GM21515 (cell line): ENCODE measurements at regions not wholly inside any gene's neighbourhood (a gene's known extent, or its start where the extent isn't known, plus 50 kb on each side); places are given as distances from the start of the nearest gene placed in this dataset.

Experiments used
- ATAC-seq: cut with Tn5 transposase; IDR thresholded peaks from one replicate; pipeline ENCODE4 v1.9.1; 2021; ENCODE audit not compliant: unreplicated experiment

DNA sequence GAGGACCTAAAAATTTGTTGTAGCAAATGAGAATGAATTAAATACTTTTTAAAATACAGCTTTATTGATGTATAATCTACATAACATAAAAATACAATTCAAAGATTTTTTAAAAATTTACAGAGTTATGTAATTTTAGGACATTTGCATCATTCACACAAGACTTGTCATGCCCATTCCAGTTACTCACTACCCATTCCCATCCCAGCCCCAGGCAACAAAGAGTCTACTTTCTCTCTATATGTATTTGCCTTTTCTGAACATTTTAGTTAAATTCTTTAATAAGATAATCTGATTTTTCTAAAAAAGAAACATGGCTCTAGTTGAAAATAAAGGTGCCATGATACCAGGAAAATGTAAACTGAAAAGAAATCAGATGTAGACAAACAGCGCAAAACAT lies 354.2 kb downstream of the PMP22 start:
- no peak for ATAC-seq

DNA sequence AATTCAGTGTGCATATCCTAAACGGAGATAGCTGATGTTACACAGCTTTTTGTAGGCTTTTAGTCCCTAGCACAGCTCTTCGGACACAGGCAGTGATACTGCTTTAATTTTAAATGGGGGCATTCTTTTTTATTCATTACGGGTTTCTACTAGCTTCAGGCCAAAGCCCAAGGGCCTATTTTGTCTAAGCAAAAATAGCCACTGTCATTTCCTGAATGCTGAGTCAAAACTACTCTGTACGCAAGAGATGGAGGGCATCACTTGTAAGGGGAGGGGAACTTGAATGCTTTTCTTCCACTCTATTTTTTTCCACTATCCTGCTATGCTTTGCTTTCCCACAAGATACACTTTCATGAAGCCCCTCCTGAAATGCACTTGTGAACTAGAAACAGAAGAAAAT lies 360.7 kb downstream of the PMP22 start:
- ATAC-seq: no peak

DNA sequence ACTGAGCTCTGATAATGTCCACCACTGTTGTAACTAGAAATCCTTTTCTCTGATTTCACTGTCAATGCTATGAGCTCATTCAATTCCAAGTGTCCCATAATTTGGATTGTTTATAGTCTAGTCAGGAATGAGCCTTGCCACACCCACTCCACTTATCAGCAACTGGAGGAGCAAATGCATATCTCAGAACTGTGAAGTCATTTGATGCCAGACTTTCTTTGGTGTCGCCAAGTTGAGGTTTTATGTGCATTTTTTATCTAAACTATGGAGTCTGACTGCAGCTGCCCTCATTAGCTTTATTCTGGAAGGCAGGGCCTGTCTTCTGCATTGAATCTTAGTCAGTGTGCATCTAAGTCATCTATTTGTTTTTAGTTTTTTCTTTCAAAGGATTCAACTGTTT lies 361.3 kb downstream of the PMP22 start:
- no peak for ATAC-seq

DNA sequence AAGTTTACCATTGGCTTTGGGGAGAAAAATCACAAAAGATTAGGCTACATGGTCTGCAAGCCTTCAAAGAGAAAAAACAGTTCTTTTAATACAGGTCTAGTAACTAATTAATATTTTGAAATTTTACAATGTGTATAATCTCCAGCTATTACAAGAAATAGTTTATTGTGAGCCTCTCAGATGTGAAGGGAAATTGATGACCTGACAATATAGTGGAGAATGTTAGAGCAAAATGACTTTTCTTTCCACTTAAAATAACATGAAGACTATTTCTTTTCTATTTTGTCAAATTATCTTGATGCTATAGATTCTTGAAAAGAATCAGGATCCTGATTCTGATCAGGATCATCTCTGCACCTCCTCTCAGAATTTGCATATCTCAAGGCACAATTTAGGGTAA lies 362.3 kb downstream of the PMP22 start:
- no peak for ATAC-seq

DNA sequence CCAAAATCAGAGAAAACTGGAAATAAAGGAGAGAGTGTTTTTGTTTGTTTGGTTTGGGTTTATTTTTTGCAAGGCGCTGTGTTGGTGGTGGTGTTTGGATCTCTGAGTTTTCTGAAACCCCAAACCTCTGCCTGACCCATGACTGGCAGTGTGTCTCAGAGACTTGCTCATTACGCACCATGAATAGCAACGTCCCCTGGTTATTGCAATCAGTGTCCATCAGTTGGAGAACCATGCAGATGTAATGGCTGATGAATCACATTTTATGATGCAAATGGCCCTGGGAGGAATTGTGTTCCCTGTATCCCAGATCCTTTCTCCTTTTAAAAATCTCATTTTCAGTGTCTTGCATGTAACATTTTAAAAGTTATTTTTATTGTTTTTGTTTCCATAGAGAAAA lies 362.8 kb downstream of the PMP22 start:
- no peak for ATAC-seq

DNA sequence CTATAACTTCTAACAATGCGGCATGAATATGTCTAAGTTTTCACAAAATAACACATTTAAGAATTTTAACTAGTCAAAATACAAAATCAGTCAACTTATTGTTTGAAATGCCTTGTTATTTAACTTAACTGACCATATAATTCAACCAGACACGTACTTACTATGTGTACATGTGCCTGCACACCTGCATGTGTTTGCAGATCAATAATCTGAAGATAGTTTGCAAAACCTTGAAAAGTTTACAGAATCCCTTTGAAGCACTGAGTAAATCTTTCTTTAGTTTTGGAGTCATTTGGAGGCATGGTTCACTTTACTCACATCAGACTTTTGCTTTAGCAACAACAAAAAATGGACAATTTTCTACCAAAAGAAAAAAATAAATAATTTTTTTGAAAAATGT lies 363.8 kb downstream of the PMP22 start:
- no peak for ATAC-seq

DNA sequence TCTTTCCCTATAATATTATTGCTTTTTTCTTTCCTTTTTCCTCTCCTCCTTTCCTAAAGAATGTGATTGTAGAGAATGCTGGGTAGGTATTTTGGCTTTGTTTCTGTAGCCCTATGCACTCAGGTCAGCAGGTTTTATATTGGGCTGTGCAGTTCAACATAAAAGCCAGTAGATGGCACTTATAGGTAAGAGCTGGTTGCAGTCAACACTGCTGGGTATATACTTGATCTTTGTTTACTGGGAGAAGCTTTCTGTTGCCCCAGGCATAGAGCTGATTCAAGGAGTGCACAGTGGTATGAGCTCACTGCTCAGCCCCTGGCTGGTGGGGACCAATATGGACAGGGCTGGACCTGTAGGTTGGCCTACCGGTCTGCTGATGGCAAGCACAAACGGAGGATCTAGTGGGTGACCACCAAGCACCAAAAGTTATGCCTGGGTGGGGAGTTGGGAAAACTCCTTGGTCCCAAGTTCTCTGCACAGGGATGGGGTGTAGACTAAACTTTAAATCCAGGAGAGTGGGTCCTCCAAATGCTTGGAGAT lies 378.9 kb downstream of the PMP22 start:
- ATAC-seq: no peak

DNA sequence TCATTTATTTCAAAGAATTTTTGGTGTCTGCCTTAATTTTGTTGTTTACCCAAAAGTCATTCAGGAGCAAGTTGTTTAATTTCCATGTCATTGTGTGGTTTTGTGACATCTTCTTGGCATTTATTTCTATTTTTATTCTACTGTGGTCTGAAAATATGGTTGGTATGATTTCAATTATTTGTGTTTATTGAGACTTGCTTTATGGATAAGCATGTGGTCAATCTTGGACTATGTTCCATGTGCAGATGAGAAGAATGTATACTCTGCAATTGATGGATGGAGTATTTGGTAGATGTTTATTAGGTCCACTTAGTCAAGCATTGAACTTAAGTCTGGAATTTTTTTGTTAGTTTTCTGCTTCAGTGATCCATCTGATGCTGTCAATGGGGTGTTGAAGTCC lies 383.0 kb downstream of the PMP22 start:
- no peak for ATAC-seq

DNA sequence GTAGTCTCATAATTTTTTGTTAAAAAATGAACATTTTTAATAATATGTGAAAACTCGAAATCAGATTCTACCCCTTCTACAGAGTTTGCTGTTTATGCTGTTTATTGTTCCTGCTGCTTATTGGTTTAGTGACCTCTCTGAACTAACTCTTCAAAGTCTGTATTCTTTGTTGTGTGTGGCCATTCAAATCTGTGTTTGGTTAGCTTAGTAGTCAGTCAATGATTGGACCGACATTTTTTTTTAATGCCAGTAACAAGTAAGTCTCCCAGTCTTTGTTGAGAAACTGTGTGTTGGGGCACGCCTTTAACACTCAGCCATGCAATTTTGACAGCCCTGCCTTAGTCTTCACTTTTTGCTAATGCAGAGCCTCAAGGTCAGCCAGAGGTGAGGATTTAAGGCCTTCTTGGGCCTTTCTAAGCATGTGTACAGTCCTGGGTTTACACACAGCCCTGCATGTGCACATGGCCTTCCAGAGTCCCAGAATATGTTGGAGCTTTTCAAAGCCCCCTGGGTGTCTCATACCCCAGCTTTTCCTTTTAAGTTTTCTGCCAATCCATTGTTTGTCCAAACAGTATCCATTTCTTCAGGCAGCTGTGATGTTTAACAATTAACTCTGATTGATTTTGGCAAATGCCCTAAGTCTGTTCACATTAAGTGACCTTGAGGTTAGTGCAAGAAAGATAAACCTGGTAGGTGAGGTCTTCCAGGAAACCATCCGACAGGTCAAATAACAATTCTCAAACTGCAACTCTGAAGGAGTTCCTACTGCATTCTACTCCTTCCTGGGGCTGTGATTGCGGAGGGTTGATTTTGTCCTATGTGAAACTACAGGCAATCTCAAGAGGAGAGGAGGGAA lies 389.3 kb downstream of the PMP22 start:
- ATAC-seq: no peak

DNA sequence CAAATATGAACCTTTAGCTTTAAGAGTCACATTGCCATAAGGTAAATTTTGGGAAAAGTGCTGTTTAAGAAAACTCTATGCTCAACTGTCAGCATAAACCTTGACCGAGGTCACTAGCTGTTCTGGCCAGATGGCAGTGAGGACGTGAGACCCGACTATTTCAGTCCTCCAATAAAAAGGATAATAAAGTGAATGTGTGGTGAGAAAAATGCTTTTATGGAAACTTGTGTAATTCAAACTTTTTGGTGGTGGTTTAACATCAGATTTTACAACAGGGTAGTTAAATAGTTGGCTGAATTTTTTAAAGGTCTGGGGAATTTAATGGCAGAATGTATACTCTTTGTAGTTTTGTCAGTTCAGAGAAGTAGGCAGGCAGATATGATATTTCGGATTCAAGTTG lies 391.1 kb downstream of the PMP22 start:
- no peak for ATAC-seq

DNA sequence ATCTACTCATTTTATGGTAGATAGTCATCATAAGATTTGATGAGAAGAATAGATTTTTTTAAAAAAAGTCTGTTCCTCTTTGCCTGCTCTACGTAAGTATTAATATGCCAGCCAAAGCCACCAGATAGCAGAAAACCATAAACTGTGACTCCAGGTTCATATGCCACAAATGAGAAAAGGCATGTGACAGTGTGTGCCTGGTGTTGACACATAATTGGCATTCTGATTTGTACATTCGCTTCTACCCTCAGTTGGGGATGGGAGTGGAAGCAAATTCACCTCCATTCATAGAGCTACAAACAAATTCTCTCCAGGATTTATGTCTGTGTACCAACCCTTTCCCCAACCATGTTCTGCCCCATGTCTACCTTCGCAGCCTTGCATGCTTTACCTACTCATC lies 391.6 kb downstream of the PMP22 start:
- no peak for ATAC-seq

DNA sequence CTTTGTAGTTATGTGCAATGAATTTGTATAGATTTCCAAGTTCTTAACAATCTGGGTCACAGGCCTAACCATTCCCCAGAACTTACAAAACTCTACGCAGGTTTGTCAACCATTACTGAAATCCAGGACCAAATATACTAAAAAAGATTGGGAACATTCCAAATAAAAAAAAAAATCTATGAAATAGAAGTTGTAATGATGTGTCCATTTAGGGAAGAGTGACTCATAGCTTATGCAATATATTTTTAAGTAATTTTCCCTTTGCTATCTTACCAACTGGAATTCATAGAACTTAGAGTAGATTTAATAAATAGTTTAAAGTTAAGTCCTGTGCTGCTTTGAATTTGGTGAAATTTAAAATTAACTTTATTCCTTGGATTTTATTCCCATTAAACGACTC lies 393.2 kb downstream of the PMP22 start:
- ATAC-seq: no peak

DNA sequence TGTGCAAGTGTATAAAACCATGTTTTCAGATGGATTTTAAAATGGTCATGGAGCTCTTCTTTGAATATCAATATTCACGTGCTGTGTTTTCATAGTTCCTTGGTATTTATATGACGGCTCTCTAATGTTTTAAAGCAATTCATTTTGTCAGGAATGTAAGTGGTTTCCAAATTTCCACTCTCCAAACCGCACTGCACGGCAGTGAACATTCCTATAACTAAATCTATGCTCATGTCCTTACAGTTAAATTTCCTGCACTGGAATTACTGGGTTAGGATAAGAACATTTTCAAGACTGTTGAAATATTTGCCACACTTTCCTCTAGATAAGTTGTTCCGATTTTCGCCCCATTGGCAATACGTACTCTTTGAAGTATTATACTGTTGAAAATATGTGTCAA lies 398.9 kb downstream of the PMP22 start:
- ATAC-seq: no peak

DNA sequence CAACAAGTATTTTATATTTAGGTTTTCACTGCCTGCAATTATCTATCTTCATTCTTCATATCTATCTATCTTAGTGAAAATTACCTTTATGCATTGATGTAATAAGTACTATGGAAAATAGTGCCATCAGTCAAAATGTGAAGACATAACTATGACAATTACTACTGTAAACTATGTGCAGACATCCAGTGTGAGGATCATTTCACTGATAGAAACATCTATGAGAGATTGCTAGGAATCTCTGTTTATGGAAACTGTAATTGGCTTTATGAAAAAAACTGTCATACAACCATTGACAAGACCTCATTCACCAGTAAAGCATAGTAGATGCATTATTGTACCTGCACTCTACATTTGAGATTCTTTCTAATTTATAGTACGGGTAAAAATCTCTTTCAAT lies 401.0 kb downstream of the PMP22 start:
- ATAC-seq: no peak

DNA sequence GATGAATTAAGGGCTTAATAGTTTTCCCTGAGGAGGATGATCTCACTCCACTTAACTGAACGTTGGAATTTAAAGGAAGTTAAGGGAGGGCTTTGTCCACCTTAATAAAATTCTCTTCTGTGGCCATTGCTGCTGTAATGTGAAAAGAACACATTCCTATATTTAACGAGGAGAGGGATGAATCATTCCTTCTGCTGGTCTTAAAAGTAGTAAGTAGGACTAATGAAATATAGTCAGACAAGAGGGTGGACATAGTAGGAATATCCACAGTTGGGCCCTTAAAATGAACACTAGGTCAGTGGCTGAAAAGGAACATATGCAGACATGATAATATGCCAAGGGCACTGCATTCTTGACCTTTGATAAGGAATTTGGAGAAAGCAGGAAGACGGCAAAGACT lies 405.6 kb downstream of the PMP22 start:
- ATAC-seq: no peak

DNA sequence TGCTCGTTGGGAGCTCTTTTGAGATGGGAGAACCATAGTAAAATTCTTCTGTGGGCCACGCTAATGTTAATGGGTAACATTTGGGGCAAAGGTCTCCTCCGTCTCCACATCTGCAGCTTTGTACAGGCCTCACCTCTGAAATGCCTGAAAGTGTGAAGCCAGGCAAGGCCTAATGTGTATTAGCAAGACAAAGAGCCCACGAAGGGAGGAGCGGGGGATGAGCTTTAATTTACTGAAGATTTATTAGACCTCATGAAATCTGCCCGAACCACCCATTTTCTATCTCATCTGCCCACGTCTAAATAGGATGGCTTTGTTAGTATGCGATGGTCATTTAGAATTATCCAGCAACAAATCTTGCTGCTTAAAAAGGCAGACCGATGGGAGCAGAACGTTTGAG lies 408.9 kb downstream of the PMP22 start:
- no peak for ATAC-seq

DNA sequence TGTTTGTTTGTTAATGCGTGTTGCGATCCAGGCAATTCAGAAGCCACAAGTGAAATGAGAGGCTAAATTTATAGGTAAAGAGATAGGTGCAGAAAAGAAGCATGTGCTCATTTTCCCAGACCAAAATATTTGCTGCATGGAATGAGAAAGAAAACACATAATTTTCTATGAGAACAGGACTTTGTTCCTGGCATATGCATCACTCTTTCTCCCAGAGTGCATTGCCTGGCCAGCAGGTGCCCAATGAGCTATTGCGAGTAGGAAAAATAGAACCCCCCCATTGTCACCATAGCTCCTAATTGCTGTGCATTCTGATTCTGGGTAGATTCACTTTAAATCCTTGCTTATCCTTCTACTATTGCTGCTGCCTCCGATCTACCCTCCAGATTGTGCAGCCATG lies 410.4 kb downstream of the PMP22 start:
- no peak for ATAC-seq

DNA sequence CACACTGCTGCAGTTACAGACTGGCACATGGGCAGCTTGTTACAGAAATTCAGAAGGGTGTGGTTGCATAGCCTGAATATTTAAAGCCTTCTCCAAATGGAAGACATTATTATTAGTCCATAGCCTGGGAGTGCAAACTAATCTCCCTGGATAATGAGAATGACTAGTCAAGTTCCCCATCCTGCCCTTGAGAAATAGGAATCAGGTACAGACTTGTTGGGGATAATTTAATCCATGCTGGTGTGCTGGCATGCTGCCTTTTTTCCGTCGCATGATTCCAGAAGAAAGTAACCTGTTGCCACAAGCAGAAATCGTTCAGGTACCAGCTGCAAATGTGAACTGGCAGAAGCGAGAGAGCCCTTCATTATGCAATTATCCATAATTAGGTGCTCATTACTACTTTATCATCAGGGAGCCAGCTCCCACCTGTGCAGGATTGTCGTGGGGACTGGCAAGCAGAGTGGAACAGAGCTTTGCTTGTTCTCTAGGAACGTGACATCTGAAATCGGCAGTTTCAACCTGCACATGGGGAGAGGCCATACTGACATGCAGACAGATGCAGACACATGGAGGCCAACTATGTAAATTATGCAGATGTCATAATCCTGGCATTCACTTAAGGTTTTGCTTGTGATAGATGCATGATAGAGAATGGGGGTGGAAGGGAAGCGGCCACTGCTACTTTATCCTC lies 419.4 kb downstream of the PMP22 start:
- ATAC-seq: no peak

DNA sequence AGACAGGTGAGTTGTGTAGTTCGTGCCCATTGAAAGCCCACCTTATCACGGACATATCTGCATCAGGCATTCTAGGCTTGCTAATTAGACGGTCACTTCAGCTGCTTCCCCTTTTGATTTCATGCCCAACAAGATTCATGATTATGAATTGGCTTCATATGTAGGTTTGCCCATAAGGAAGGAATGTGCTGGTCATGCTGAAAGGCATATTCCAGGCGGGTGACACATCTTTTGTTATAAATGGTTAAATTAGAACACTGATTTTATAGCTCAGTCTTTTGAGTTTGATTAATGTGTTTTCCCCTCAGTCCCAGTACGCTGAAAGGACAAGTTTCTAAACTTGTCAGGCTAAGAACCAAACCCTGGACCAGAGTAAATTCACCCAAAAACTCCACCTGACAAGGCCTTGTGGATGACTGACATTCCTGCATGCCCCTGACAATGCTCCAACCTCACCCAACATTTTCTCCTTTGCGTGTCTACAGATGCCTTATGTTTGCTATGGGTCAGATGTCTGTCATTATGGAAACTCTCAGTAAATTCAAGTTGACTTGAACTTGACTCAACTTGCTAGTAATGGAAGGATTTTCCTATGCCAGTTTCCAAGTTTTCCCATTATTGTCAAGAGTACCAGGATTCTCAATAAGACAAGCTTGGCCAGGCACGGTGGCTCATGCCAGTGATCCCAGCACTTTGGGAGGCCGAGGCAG lies 421.9 kb downstream of the PMP22 start:
- ATAC-seq: no peak

DNA sequence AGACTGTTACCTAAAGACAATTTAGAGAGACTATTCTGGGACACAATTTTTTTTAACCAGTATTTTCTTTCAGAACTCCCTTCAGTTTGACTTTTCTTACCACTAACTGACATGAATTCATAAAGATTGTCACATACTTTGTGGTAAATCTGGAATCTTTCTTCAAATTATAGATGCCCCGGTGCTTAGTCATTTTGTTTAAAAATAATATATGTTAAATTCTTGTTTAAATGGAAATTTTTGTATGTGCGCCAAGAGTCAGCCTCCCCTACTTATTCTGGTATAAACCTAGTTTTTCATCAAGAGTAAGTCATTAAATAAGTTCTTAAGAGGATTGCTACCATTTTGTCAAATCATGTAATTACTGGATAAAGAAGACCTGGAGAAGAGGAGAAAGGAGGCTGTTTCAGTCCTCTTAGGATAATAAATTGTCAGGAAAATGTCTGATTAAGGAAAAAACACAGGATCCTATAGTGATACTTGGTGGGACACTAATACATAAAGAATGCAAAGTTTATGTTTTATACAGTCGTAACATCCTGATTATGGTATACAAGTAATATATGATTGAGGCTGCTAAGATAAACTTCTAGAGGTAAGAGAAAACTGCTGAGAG lies 424.4 kb downstream of the PMP22 start:
- ATAC-seq: no peak

DNA sequence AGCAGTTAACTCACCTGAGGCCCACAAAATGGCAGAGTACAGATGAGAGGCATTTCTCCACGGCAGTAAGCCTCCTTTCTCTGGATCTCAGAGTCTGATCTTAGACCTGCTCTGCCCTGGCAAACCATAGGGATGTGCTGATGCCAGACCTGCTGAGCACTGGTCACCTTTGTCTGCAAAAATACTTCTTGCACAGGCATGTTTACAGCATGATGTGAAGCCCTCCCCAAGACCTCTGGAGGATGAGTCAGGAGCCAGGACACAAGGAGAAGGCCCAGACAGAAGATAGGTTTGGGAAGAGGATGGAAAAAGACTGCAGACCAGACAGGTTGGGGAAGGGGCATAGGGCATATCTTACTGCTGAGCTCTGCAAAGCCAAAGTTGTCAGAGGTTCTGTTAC lies 426.6 kb downstream of the PMP22 start:
- ATAC-seq: no peak
